Mesothelial cell of epicardium (in vitro differentiated cells): ENCODE measurements at regions not wholly inside any gene's neighbourhood (a gene's known extent, or its start where the extent isn't known, plus 50 kb on each side); places are given as distances from the start of the nearest gene placed in this dataset.
A peak's percentile ranks its signal among the peaks of the same experiment; 100 is the strongest.

Experiments used
- DNase-seq, 2 experiments: peaks; one replicate each; pipeline ENCODE4 v3.0.0; 2021; ENCODE audit warnings: low spot score in 2 of 2; ENCODE audit not compliant: unreplicated experiment in 2 of 2
- H3K27ac Mint-ChIP-seq: 2 replicates; pipeline ENCODE4 v1.8.0; 2021; ENCODE audit warnings: mixed read lengths
- H3K27me3 Mint-ChIP-seq: 2 replicates; pipeline ENCODE4 v1.8.0; 2021; ENCODE audit warnings: low read depth, mixed read lengths
- H3K36me3 Mint-ChIP-seq: 2 replicates; pipeline ENCODE4 v1.8.0; 2021; ENCODE audit warnings: mixed read lengths
- H3K4me1 Mint-ChIP-seq: 2 replicates; pipeline ENCODE4 v1.8.0; 2021; ENCODE audit warnings: mixed read lengths
- H3K4me3 Mint-ChIP-seq: 2 replicates; pipeline ENCODE4 v1.8.0; 2021; ENCODE audit warnings: mild to moderate bottlenecking, moderate library complexity, mixed read lengths
- H3K9me3 Mint-ChIP-seq: 2 replicates; pipeline ENCODE4 v1.8.0; 2021; ENCODE audit warnings: mixed read lengths
- CTCF ChIP-seq: fragments of 200-600 bp; sonication (generic); IDR thresholded peaks from one replicate; pipeline ENCODE4 v1.5.0; 2021; ENCODE audit warnings: antibody characterized with exemption; ENCODE audit not compliant: unreplicated experiment

GRCh38 chr2:199629301-199629700 lies 171.6 kb upstream of the SATB2 start:
- Mint-ChIP-seq H3K4me3 (no peak overlapping the region), H3K4me1 (peaks cover 21% of the 10 kb centered on the region), H3K27ac (no peak overlapping the region), H3K36me3 (no peaks in the 10 kb centered on the region), H3K27me3 (no peaks in the 10 kb centered on the region), H3K9me3 (no peaks in the 10 kb centered on the region)
- TF ChIP-seq CTCF = no peak
- DNase-seq = no peak

- H3K27ac Mint-ChIP-seq = no peak overlapping the region
- H3K9me3 Mint-ChIP-seq = no peaks in the 10 kb centered on the region
- DNase-seq = no peak
- no peak for TF ChIP-seq CTCF
- H3K36me3 Mint-ChIP-seq = no peaks in the 10 kb centered on the region
- no peak overlapping the region for H3K4me3 Mint-ChIP-seq
- peaks cover 21% of the 10 kb centered on the region for H3K4me1 Mint-ChIP-seq
- no peaks in the 10 kb centered on the region for H3K27me3 Mint-ChIP-seq
Observed at GRCh38 chr2:199627417-199627816, 169.7 kb upstream of the SATB2 start.

GRCh38 chr2:199624958-199625357 lies 167.2 kb upstream of the SATB2 start:
- Mint-ChIP-seq H3K27ac (peak overlapping the region; percentile 3), H3K27me3 (no peaks in the 10 kb centered on the region), H3K4me3 (no peak overlapping the region), H3K4me1 (peaks cover 28% of the 10 kb centered on the region), H3K9me3 (no peaks in the 10 kb centered on the region), H3K36me3 (no peaks in the 10 kb centered on the region)
- TF ChIP-seq CTCF = no peak
- no peak for DNase-seq

GRCh38 chr2:199612509-199613130 lies 154.9 kb upstream of the SATB2 start:
- peaks cover 11% of the 10 kb centered on the region for H3K9me3 Mint-ChIP-seq
- DNase-seq = no peak
- TF ChIP-seq CTCF = no peak
- no peaks in the 10 kb centered on the region for H3K4me1 Mint-ChIP-seq
- H3K27me3 Mint-ChIP-seq = no peaks in the 10 kb centered on the region
- H3K4me3 Mint-ChIP-seq = no peak overlapping the region
- H3K27ac Mint-ChIP-seq = no peak overlapping the region
- H3K36me3 Mint-ChIP-seq = no peaks in the 10 kb centered on the region

GRCh38 chr2:199607914-199608313 lies 150.2 kb upstream of the SATB2 start:
- H3K4me1 Mint-ChIP-seq = peaks cover 7% of the 10 kb centered on the region
- H3K36me3 Mint-ChIP-seq = no peaks in the 10 kb centered on the region
- no peak for DNase-seq
- H3K27ac Mint-ChIP-seq = no peak overlapping the region
- no peak overlapping the region for H3K4me3 Mint-ChIP-seq
- no peaks in the 10 kb centered on the region for H3K9me3 Mint-ChIP-seq
- TF ChIP-seq CTCF = no peak
- H3K27me3 Mint-ChIP-seq = peaks cover 14% of the 10 kb centered on the region
